ENCODE measurements at regions not wholly inside any gene's neighbourhood (a gene's known extent, or its start where the extent isn't known, plus 50 kb on each side); places are given as distances from the start of the nearest gene placed in this dataset.
"Not testable (repeated sequence)": the region's sequence is repeated elsewhere in the genome, so short reads cannot be mapped to it uniquely, and the experiment has no call there.

GRCh38 chr1:168416220-168416619 is 127.6 kb downstream of the XCL2 start:
- no peak for FAIRE-seq

- FAIRE-seq = no peak
Observed at GRCh38 chr1:168414914-168415313, 128.9 kb downstream of the XCL2 start.

GRCh38 chr1:168410464-168410863 is 129.8 kb downstream of the TBX19 start:
- FAIRE-seq = no peak

- FAIRE-seq = no peak
Observed at GRCh38 chr1:168408884-168409283, 128.2 kb downstream of the TBX19 start.

- FAIRE-seq = no peak
Observed at GRCh38 chr1:168408539-168408865, 127.8 kb downstream of the TBX19 start.

GRCh38 chr1:168407832-168408538 is 127.3 kb downstream of the TBX19 start:
- peak; percentile 65 for FAIRE-seq

- FAIRE-seq = no peak
Observed at GRCh38 chr1:168405906-168406549, 125.4 kb downstream of the TBX19 start.

- no peak for FAIRE-seq
Observed at GRCh38 chr1:168403140-168403539, 122.5 kb downstream of the TBX19 start.

- not testable (repeated sequence) for FAIRE-seq
Observed at GRCh38 chr1:168402466-168402865, 121.8 kb downstream of the TBX19 start.

GRCh38 chr1:168401341-168401740 is 120.7 kb downstream of the TBX19 start:
- no peak for FAIRE-seq

- FAIRE-seq = no peak
Observed at GRCh38 chr1:168400139-168400538, 119.5 kb downstream of the TBX19 start.

- FAIRE-seq = no peak
Observed at GRCh38 chr1:168397806-168398205, 117.1 kb downstream of the TBX19 start.

GRCh38 chr1:168396940-168397684 is 116.4 kb downstream of the TBX19 start:
- no peak for FAIRE-seq

- FAIRE-seq = no peak
Observed at GRCh38 chr1:168396508-168396907, 115.8 kb downstream of the TBX19 start.

- FAIRE-seq = no peak
Observed at GRCh38 chr1:168394858-168395257, 114.2 kb downstream of the TBX19 start.

- no peak for FAIRE-seq
Observed at GRCh38 chr1:168392958-168393549, 112.4 kb downstream of the TBX19 start.

GRCh38 chr1:168391851-168392681 is 111.4 kb downstream of the TBX19 start:
- no peak for FAIRE-seq

GRCh38 chr1:168390271-168390670 is 109.6 kb downstream of the TBX19 start:
- FAIRE-seq = no peak

- FAIRE-seq = no peak
Observed at GRCh38 chr1:168387781-168388760, 107.4 kb downstream of the TBX19 start.

GRCh38 chr1:168386949-168387586 is 106.4 kb downstream of the TBX19 start:
- no peak for FAIRE-seq

GRCh38 chr1:168386492-168386891 is 105.8 kb downstream of the TBX19 start:
- no peak for FAIRE-seq
